Stomach (tissue), 8 donors: ENCODE measurements at regions not wholly inside any gene's neighbourhood (a gene's known extent, or its start where the extent isn't known, plus 50 kb on each side); places are given as distances from the start of the nearest gene placed in this dataset.
"Not testable (repeated sequence)": the region's sequence is repeated elsewhere in the genome, so short reads cannot be mapped to it uniquely, and the experiment has no call there.

Source experiments
- DNase-seq, 2 donors: peaks; one replicate each; pipeline versions ENCODE4 v3.0.0 to v3.0.0-alpha.2; 2013 to 2019
- H3K27ac ChIP-seq, 5 donors: fragments of 200-600 bp in 4 of 5; sonication (generic) in 4 of 5; one replicate each; pipeline ENCODE4 v1.5.1; 2013 to 2019; ENCODE audit warnings: mild to moderate bottlenecking in 1 of 5, moderate library complexity in 1 of 5
- H3K27me3 ChIP-seq, 3 donors: fragments of 200-600 bp; sonication (generic); one replicate each; pipeline ENCODE4 v1.5.1; 2017 to 2019; ENCODE audit warnings: mixed run types in 1 of 3
- H3K36me3 ChIP-seq, 4 donors: fragments of 200-600 bp; sonication (generic); 1 replicate in 3 of 4; 2 replicates in 1 of 4; pipeline ENCODE4 v1.5.1; 2016 to 2019
- H3K4me1 ChIP-seq, 4 donors: fragments of 200-600 bp; sonication (generic); one replicate each; pipeline ENCODE4 v1.5.1; 2016 to 2019
- H3K4me3 ChIP-seq, 4 donors: fragments of 200-600 bp; sonication (generic) in 3 of 4; one replicate each; pipeline ENCODE4 v1.5.1; 2016 to 2019; ENCODE audit warnings: mild to moderate bottlenecking in 1 of 4
- H3K9me3 ChIP-seq, 4 donors: fragments of 200-600 bp; sonication (generic); one replicate each; pipeline ENCODE4 v1.5.1; 2016 to 2019
- CTCF ChIP-seq, 7 experiments: fragments of 450-650 bp in 4 of 7; fragments of 200-600 bp in 3 of 7; sonication (generic) in 3 of 7; IDR thresholded peaks; one replicate each; pipeline ENCODE4 v1.5.1; 2016 to 2019; ENCODE audit warnings: antibody characterized with exemption in 7 of 7, control low read depth in 2 of 7, mild to moderate bottlenecking in 1 of 7
- EP300 ChIP-seq: sonication (generic); formaldehyde crosslinking; IDR thresholded peaks from one replicate; pipeline ENCODE4 v1.6.1; 2017; ENCODE audit warnings: antibody characterized with exemption
- POLR2A ChIP-seq, 4 donors: fragments of 450-650 bp; IDR thresholded peaks; one replicate each; pipeline ENCODE4 v1.6.1; 2016; ENCODE audit warnings: antibody characterized with exemption in 4 of 4, control low read depth in 2 of 4, mild to moderate bottlenecking in 1 of 4, moderate library complexity in 1 of 4
- POLR2AphosphoS5 ChIP-seq, 3 donors: sonication (generic); formaldehyde crosslinking; IDR thresholded peaks; one replicate each; pipeline ENCODE4 v1.6.1; 2016; ENCODE audit warnings: antibody characterized with exemption in 3 of 3
- WGBS, 5 donors: extraction: QIAGEN DNeasy Blood & Tissue Kit in 3 of 5; methylation state at CpG; one replicate each; pipeline versions ENCODE4 v1.1.5 to v1.1.7; 2013 to 2018; 5-methylcytosine and 5-hydroxymethylcytosine counted together
- intact Hi-C: fragments of 100-400 bp; cut with DNase I; formaldehyde crosslinking; loops from one replicate; pipeline ENCODE4 v1.15.1; 2023; ENCODE audit warnings: low total_unique reads
- donor health status: healthy with polysubstance abuse.
- donor health status: Bipolar disorder and iron deficiency.
- donor health status: healthy.

GRCh38 chr18:65214456-65214855 lies 536.4 kb upstream of the CDH7 start:
- intact Hi-C loops, result no loop called here
- Histone ChIP-seq H3K4me1 (no peaks in the 10 kb centered on the region), H3K4me3 (no peak overlapping the region), H3K9me3 (no peaks in the 10 kb centered on the region), H3K27me3 (no peaks in the 10 kb centered on the region), H3K27ac (no peak overlapping the region), H3K36me3 (no peaks in the 10 kb centered on the region)
- WGBS, 5 donors, result 65 to 85% (median 69%) methylated on average over 3 of the region's 3 CpGs
- no peak for TF ChIP-seq POLR2A (IDR thresholded peaks at IDR 0.05)
- no peak for TF ChIP-seq EP300
- TF ChIP-seq POLR2AphosphoS5 (IDR thresholded peaks at IDR 0.05), result no peak
- no peak for TF ChIP-seq CTCF (IDR thresholded peaks at IDR 0.05)
- no peak for DNase-seq

GRCh38 chr18:65206551-65207260 lies 544.1 kb upstream of the CDH7 start:
- 83 to 88% (median 86%) methylated on average over 23 to 24 of the region's 24 CpGs for WGBS, 5 donors
- Histone ChIP-seq H3K36me3 (no peaks in the 10 kb centered on the region), H3K27me3 (no peaks in the 10 kb centered on the region), H3K9me3 (no peaks in the 10 kb centered on the region), H3K4me3 (no peak overlapping the region), H3K4me1 (no peaks in the 10 kb centered on the region), H3K27ac (no peak overlapping the region)
- intact Hi-C loops, result no loop called here
- TF ChIP-seq POLR2A (IDR thresholded peaks at IDR 0.05) (no peak), POLR2AphosphoS5 (IDR thresholded peaks at IDR 0.05) (no peak), EP300 (no peak), CTCF (IDR thresholded peaks at IDR 0.05) (no peak)
- no peak for DNase-seq

GRCh38 chr18:65202091-65202490 lies 548.7 kb upstream of the CDH7 start:
- Histone ChIP-seq H3K4me1 (no peaks in the 10 kb centered on the region), H3K36me3 (no peaks in the 10 kb centered on the region), H3K4me3 (no peak overlapping the region), H3K27me3 (no peaks in the 10 kb centered on the region), H3K27ac (no peak overlapping the region), H3K9me3 (no peaks in the 10 kb centered on the region)
- no peak for TF ChIP-seq EP300
- intact Hi-C loops, result no loop called here
- DNase-seq, result no peak
- 82 to 91% (median 86%) methylated on average over 4 of the region's 4 CpGs for WGBS, 5 donors

GRCh38 chr18:65175681-65176080 lies 575.1 kb upstream of the CDH7 start:
- intact Hi-C loops, result no loop called here
- Histone ChIP-seq H3K9me3 (peaks cover 0 to 17% (median 2%) of the 10 kb centered on the region in 4 donors), H3K27me3 (no peaks in the 10 kb centered on the region), H3K4me3 (no peak overlapping the region), H3K4me1 (no peaks in the 10 kb centered on the region), H3K36me3 (no peaks in the 10 kb centered on the region), H3K27ac (no peak overlapping the region)
- 88 to 97% (median 92%) methylated on average over 2 of the region's 2 CpGs for WGBS, 5 donors
- no peak for DNase-seq
- TF ChIP-seq POLR2AphosphoS5 (IDR thresholded peaks at IDR 0.05) (no peak), POLR2A (IDR thresholded peaks at IDR 0.05) (no peak), EP300 (no peak), CTCF (IDR thresholded peaks at IDR 0.05) (no peak)

GRCh38 chr18:65162086-65162485 lies 588.7 kb upstream of the CDH7 start:
- H3K4me3 ChIP-seq, H3K36me3 ChIP-seq, H3K27ac ChIP-seq, H3K4me1 ChIP-seq, intact Hi-C loops, H3K27me3 ChIP-seq, DNase-seq: not testable (repeated sequence)
- whole genome bisulfite sequencing, 5 donors, result 90 to 95% (median 94%) methylated on average over 13 of the region's 13 CpGs
- H3K9me3 ChIP-seq, result peaks cover 0 to 13% (median 11%) of the 10 kb centered on the region in 4 donors
